DMS79 treated with DMSO at 0.1 percent for 48 hours (cell line): ENCODE measurements at regions not wholly inside any gene's neighbourhood (a gene's known extent, or its start where the extent isn't known, plus 50 kb on each side); places are given as distances from the start of the nearest gene placed in this dataset.

ENCODE experiments used
- DNase-seq: peaks from one replicate; lab custom pipeline; 2025; lab: John Stamatoyannopoulos, UW

GRCh38 chr17:59451706-59452105, 113.7 kb upstream of the DHX40 start:
- DNase-seq, result no peak

- no peak for DNase-seq
Observed at GRCh38 chr17:59454633-59455105, 110.7 kb upstream of the DHX40 start.

GRCh38 chr17:59456428-59456827, 109.0 kb upstream of the DHX40 start:
- no peak for DNase-seq

GRCh38 chr17:59456923-59457615, 108.3 kb upstream of the DHX40 start:
- no peak for DNase-seq

GRCh38 chr17:59462385-59462784, 103.0 kb upstream of the DHX40 start:
- no peak for DNase-seq

GRCh38 chr17:59464246-59464645, 101.2 kb upstream of the DHX40 start:
- DNase-seq, result no peak

GRCh38 chr17:59465949-59466307, 99.5 kb upstream of the DHX40 start:
- DNase-seq, result no peak

- no peak for DNase-seq
Observed at GRCh38 chr17:59466946-59467801, 98.2 kb upstream of the DHX40 start.

- no peak for DNase-seq
Observed at GRCh38 chr17:59469786-59470485, 95.5 kb upstream of the DHX40 start.

- DNase-seq, result no peak
Observed at GRCh38 chr17:59470624-59471297, 94.6 kb upstream of the DHX40 start.

GRCh38 chr17:59476413-59476812, 89.0 kb upstream of the DHX40 start:
- DNase-seq, result no peak

- DNase-seq, result no peak
Observed at GRCh38 chr17:59479141-59479540, 86.3 kb upstream of the DHX40 start.

GRCh38 chr17:59483860-59484259, 81.5 kb upstream of the DHX40 start:
- no peak for DNase-seq

- no peak for DNase-seq
Observed at GRCh38 chr17:59485015-59485414, 80.4 kb upstream of the DHX40 start.

GRCh38 chr17:59485946-59486345, 79.5 kb upstream of the DHX40 start:
- DNase-seq, result no peak

GRCh38 chr17:59487161-59487873, 78.1 kb upstream of the DHX40 start:
- no peak for DNase-seq

- DNase-seq, result no peak
Observed at GRCh38 chr17:59488805-59489204, 76.6 kb upstream of the DHX40 start.

GRCh38 chr17:59490216-59490615, 75.2 kb upstream of the DHX40 start:
- DNase-seq, result no peak

- DNase-seq, result no peak
Observed at GRCh38 chr17:59491353-59492090, 73.9 kb upstream of the DHX40 start.

GRCh38 chr17:59492091-59492451, 73.3 kb upstream of the DHX40 start:
- no peak for DNase-seq

GRCh38 chr17:59493867-59494266, 71.5 kb upstream of the DHX40 start:
- no peak for DNase-seq
